HG03442 (cell line): ENCODE measurements at regions not wholly inside any gene's neighbourhood (a gene's known extent, or its start where the extent isn't known, plus 50 kb on each side); places are given as distances from the start of the nearest gene placed in this dataset.

Source experiments
- ATAC-seq: cut with Tn5 transposase; IDR thresholded peaks from one replicate; pipeline ENCODE4 v1.9.1; 2021; ENCODE audit warnings: mild to moderate bottlenecking, moderate library complexity; ENCODE audit not compliant: unreplicated experiment

- ATAC-seq, result no peak
Observed at GRCh38 chr2:18684206-18685038, 95.1 kb upstream of the NT5C1B start.

- ATAC-seq, result no peak
Observed at GRCh38 chr2:18682681-18683080, 93.3 kb upstream of the NT5C1B start.

GRCh38 chr2:18677280-18677679 is 87.9 kb upstream of the NT5C1B start:
- no peak for ATAC-seq

GRCh38 chr2:18674309-18674708 is 84.9 kb upstream of the NT5C1B start:
- ATAC-seq, result no peak

GRCh38 chr2:18671363-18671762 is 82.0 kb upstream of the NT5C1B start:
- ATAC-seq, result no peak

- no peak for ATAC-seq
Observed at GRCh38 chr2:18668221-18668620, 78.9 kb upstream of the NT5C1B start.

GRCh38 chr2:18664421-18664820 is 75.1 kb upstream of the NT5C1B start:
- ATAC-seq, result no peak

GRCh38 chr2:18663861-18664260 is 74.5 kb upstream of the NT5C1B start:
- no peak for ATAC-seq

GRCh38 chr2:18662689-18663088 is 73.3 kb upstream of the NT5C1B start:
- ATAC-seq, result no peak

GRCh38 chr2:18659915-18660314 is 70.5 kb upstream of the NT5C1B start:
- no peak for ATAC-seq

GRCh38 chr2:18656048-18656447 is 66.7 kb upstream of the NT5C1B start:
- ATAC-seq, result no peak

GRCh38 chr2:18651842-18652774 is 62.7 kb upstream of the NT5C1B start:
- no peak for ATAC-seq

GRCh38 chr2:18650221-18650620 is 60.9 kb upstream of the NT5C1B start:
- ATAC-seq, result no peak

- no peak for ATAC-seq
Observed at GRCh38 chr2:18649502-18650135, 60.2 kb upstream of the NT5C1B start.

- no peak for ATAC-seq
Observed at GRCh38 chr2:18648161-18648560, 58.8 kb upstream of the NT5C1B start.

GRCh38 chr2:18647731-18648130 is 58.4 kb upstream of the NT5C1B start:
- ATAC-seq, result no peak

GRCh38 chr2:18645315-18645714 is 55.9 kb upstream of the NT5C1B start:
- ATAC-seq, result no peak

GRCh38 chr2:18644115-18644462 is 54.7 kb upstream of the NT5C1B start:
- no peak for ATAC-seq

GRCh38 chr2:18643326-18644114 is 54.2 kb upstream of the NT5C1B start:
- ATAC-seq, result no peak

GRCh38 chr2:18641823-18642222 is 52.5 kb upstream of the NT5C1B start:
- ATAC-seq, result no peak
